ENCODE measurements at regions not wholly inside any gene's neighbourhood (a gene's known extent, or its start where the extent isn't known, plus 50 kb on each side); places are given as distances from the start of the nearest gene placed in this dataset.

GRCh38 chr11:92349486-92350156 lies 125.0 kb downstream of the FAT3 start:
- Histone ChIP-seq H3K27me3 (replicated peaks; ENCODE audit: control insufficient read depth, insufficient read depth, low read length) (no peaks in the 10 kb centered on the region), H3K4me3 (replicated peaks; ENCODE audit: low read depth, low read length) (no peak overlapping the region), H3K36me3 (ENCODE audit: control insufficient read depth, insufficient read depth, low read length) (no peaks in the 10 kb centered on the region)
- DNase-seq (ENCODE audit: extremely low read depth, insufficient read length): no peak
- TF ChIP-seq, protein P1, sequence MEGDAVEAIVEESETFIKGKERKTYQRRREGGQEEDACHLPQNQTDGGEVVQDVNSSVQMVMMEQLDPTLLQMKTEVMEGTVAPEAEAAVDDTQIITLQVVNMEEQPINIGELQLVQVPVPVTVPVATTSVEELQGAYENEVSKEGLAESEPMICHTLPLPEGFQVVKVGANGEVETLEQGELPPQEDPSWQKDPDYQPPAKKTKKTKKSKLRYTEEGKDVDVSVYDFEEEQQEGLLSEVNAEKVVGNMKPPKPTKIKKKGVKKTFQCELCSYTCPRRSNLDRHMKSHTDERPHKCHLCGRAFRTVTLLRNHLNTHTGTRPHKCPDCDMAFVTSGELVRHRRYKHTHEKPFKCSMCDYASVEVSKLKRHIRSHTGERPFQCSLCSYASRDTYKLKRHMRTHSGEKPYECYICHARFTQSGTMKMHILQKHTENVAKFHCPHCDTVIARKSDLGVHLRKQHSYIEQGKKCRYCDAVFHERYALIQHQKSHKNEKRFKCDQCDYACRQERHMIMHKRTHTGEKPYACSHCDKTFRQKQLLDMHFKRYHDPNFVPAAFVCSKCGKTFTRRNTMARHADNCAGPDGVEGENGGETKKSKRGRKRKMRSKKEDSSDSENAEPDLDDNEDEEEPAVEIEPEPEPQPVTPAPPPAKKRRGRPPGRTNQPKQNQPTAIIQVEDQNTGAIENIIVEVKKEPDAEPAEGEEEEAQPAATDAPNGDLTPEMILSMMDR (IDR thresholded peaks at IDR 0.05; ENCODE audit: insufficient read depth, low read length, poor library complexity, severe bottlenecking): no peak

DNA sequence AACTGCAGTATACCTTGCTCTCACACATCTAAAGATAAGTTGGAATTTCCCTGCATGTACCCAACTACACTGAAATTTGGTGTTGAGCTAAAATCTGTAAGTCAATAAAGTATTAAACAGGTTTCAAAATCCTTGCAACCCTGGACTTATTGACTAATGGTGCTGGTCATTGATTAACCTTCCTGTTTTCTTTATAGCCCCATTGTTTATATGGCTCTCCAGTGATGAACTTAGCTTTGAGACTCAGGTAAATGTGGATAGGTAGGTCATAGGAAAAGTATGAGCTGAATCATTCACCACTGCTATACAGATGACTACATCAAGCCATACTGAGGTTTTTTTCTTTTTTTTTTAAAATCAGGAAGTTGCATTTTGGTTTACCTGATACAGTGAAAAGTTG lies 132.7 kb downstream of the FAT3 start:
- Histone ChIP-seq H3K36me3 (ENCODE audit: control insufficient read depth, insufficient read depth, low read length) (no peaks in the 10 kb centered on the region), H3K27me3 (replicated peaks; ENCODE audit: control insufficient read depth, insufficient read depth, low read length) (no peaks in the 10 kb centered on the region), H3K4me3 (replicated peaks; ENCODE audit: low read depth, low read length) (no peak overlapping the region)
- DNase-seq (ENCODE audit: extremely low read depth, insufficient read length): no peak
- TF ChIP-seq, protein P1 (IDR thresholded peaks at IDR 0.05; ENCODE audit: insufficient read depth, low read length, poor library complexity, severe bottlenecking): no peak

- no peaks in the 10 kb centered on the region for H3K36me3 ChIP-seq (ENCODE audit: control insufficient read depth, insufficient read depth, low read length)
- no peak overlapping the region for H3K4me3 ChIP-seq (replicated peaks; ENCODE audit: low read depth, low read length)
- TF ChIP-seq, protein P1 (IDR thresholded peaks at IDR 0.05; ENCODE audit: insufficient read depth, low read length, poor library complexity, severe bottlenecking): no peak
- no peaks in the 10 kb centered on the region for H3K27me3 ChIP-seq (replicated peaks; ENCODE audit: control insufficient read depth, insufficient read depth, low read length)
- DNase-seq (ENCODE audit: extremely low read depth, insufficient read length): no peak
Observed at GRCh38 chr11:92357841-92358240, 133.2 kb downstream of the FAT3 start.

DNA sequence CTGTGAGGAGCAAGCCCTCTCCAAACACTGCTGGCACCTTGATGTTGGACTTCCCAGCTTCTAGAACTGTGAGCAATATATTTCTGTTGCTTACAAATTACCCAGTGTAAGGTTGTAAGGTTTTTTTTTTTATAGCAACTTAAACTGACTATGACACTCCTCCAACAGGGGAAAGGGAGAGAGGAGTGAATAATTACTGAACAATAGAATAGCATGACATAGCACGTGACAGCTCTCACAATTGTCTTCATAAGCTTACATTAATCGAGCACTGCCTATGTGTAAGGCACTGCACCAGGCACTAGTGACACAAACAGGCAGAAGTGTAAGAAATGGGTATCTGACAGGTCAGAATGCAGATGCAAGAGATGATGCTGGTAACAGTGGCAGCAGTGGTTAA lies 136.9 kb downstream of the FAT3 start:
- TF ChIP-seq, protein P1 (IDR thresholded peaks at IDR 0.05; ENCODE audit: insufficient read depth, low read length, poor library complexity, severe bottlenecking): no peak
- no peaks in the 10 kb centered on the region for H3K36me3 ChIP-seq (ENCODE audit: control insufficient read depth, insufficient read depth, low read length)
- no peaks in the 10 kb centered on the region for H3K27me3 ChIP-seq (replicated peaks; ENCODE audit: control insufficient read depth, insufficient read depth, low read length)
- no peak for DNase-seq (ENCODE audit: extremely low read depth, insufficient read length)
- no peak overlapping the region for H3K4me3 ChIP-seq (replicated peaks; ENCODE audit: low read depth, low read length)

GRCh38 chr11:92362989-92363388 lies 138.4 kb downstream of the FAT3 start:
- TF ChIP-seq, protein P1 (IDR thresholded peaks at IDR 0.05; ENCODE audit: insufficient read depth, low read length, poor library complexity, severe bottlenecking): no peak
- Histone ChIP-seq H3K36me3 (ENCODE audit: control insufficient read depth, insufficient read depth, low read length) (no peaks in the 10 kb centered on the region), H3K4me3 (replicated peaks; ENCODE audit: low read depth, low read length) (no peak overlapping the region), H3K27me3 (replicated peaks; ENCODE audit: control insufficient read depth, insufficient read depth, low read length) (no peaks in the 10 kb centered on the region)
- no peak for DNase-seq (ENCODE audit: extremely low read depth, insufficient read length)

- no peaks in the 10 kb centered on the region for H3K36me3 ChIP-seq (ENCODE audit: control insufficient read depth, insufficient read depth, low read length)
- TF ChIP-seq, protein P1 (IDR thresholded peaks at IDR 0.05; ENCODE audit: insufficient read depth, low read length, poor library complexity, severe bottlenecking): no peak
- DNase-seq (ENCODE audit: extremely low read depth, insufficient read length): no peak
- H3K4me3 ChIP-seq (replicated peaks; ENCODE audit: low read depth, low read length): no peak overlapping the region
- no peaks in the 10 kb centered on the region for H3K27me3 ChIP-seq (replicated peaks; ENCODE audit: control insufficient read depth, insufficient read depth, low read length)
Observed at GRCh38 chr11:92364177-92364576, 139.6 kb downstream of the FAT3 start.
